HCT116 (cell line): ENCODE measurements at regions not wholly inside any gene's neighbourhood (a gene's known extent, or its start where the extent isn't known, plus 50 kb on each side); places are given as distances from the start of the nearest gene placed in this dataset.

ENCODE experiments used
- ATAC-seq: fragments of 200-7000 bp; cut with Tn5 transposase; 2 replicates; pipeline ENCODE4 v1.9.1; 2020; ENCODE audit warnings: mild to moderate bottlenecking, moderate library complexity
- BruUV-seq: library from RNA; stranded (reverse); fragments of 400-500 nt; replicated peaks from 2 replicates; lab custom pipeline; 2021; lab: Mats Ljungman, UMichigan
- CTCF ChIA-PET: fragments of 300-600 bp; sonication (Branson Sonifier 250); formaldehyde crosslinking; loops from one replicate; lab custom pipeline; 2021; ENCODE audit warnings: antibody characterized with exemption; lab: Charles Lee
- POLR2A ChIA-PET: fragments of 300-600, 350-600 bp; sonication (Branson Sonifier 250); formaldehyde crosslinking; loops from one replicate; lab custom pipeline; 2021; ENCODE audit warnings: antibody characterized with exemption; lab: Charles Lee
- RAD21 ChIA-PET, 2 experiments: fragments of 300-600 bp; sonication (Branson Sonifier 250); formaldehyde crosslinking; loops; one replicate each; lab custom pipeline; 2023; ENCODE audit warnings: low total read pairs in 2 of 2; ENCODE audit not compliant: uncharacterized antibody in 2 of 2, unreplicated experiment in 2 of 2, low non-redundant PET in 1 of 2; lab: Charles Lee
- DNase-seq: peaks from one replicate; pipeline ENCODE4 v3.0.0-alpha.2; 2010; ENCODE audit warnings: low read depth, low spot score
- H2AFZ ChIP-seq: fragments of 200-600 bp; shearing (Covaris generic), sonication (generic); 2 replicates; pipeline ENCODE4 v1.6.1; 2017; ENCODE audit warnings: low read depth, mixed run types, mixed read lengths, antibody characterized with exemption, low read length; ENCODE audit not compliant: poor library complexity, severe bottlenecking
- H3K27ac ChIP-seq: 2 replicates; pipeline ENCODE4 v1.5.1; 2012; ENCODE audit warnings: low read depth, low read length
- H3K27me3 ChIP-seq: fragments of 200-600 bp; sonication (generic); 2 replicates; pipeline ENCODE4 v1.6.1; 2016; ENCODE audit warnings: mixed run types, low read length, mixed read lengths; ENCODE audit not compliant: insufficient read depth
- H3K36me3 ChIP-seq, 2 experiments: fragments of 200-500 bp in 1 of 2; fragments of 200-600 bp in 1 of 2; sonication (Bioruptor generic) in 1 of 2; sonication (generic) in 1 of 2; 2 replicates each; pipeline versions ENCODE4 v1.5.1 to v1.6.1; 2014 to 2016; ENCODE audit warnings: low read length in 2 of 2, inconsistent platforms in 1 of 2, mixed read lengths in 1 of 2, mixed run types in 1 of 2; ENCODE audit not compliant: insufficient read depth in 2 of 2, control insufficient read depth in 1 of 2
- H3K4me1 ChIP-seq, 2 experiments: fragments of 200-600 bp in 1 of 2; sonication (generic) in 1 of 2; 2 replicates each; pipeline versions ENCODE4 v1.5.1 to v1.6.1; 2012 to 2017; ENCODE audit warnings: low read length in 2 of 2, inconsistent platforms in 1 of 2, mild to moderate bottlenecking in 1 of 2, mixed read lengths in 1 of 2, mixed run types in 1 of 2, moderate library complexity in 1 of 2; ENCODE audit not compliant: insufficient read depth in 2 of 2, control insufficient read depth in 1 of 2
- H3K4me2 ChIP-seq: fragments of 200-600 bp; sonication (generic); 2 replicates; pipeline ENCODE4 v1.6.1; 2017; ENCODE audit warnings: mixed run types, low read length, mixed read lengths
- H3K4me3 ChIP-seq, 2 experiments: fragments of 200-600 bp in 1 of 2; sonication (generic) in 1 of 2; replicated peaks in 1 of 2; 2 replicates each; pipeline ENCODE4 v1.5.1; 2011 to 2016; ENCODE audit warnings: low read length in 2 of 2, control low read depth in 1 of 2, low read depth in 1 of 2, mild to moderate bottlenecking in 1 of 2, mixed read lengths in 1 of 2, mixed run types in 1 of 2
- H3K79me2 ChIP-seq: fragments of 200-600 bp; sonication (generic); 2 replicates; pipeline ENCODE4 v1.6.1; 2017; ENCODE audit warnings: mild to moderate bottlenecking, mixed run types, low read length, moderate library complexity, mixed read lengths; ENCODE audit not compliant: insufficient read depth
- H3K9ac ChIP-seq: fragments of 200-600 bp; sonication (generic); 2 replicates; pipeline ENCODE4 v1.6.1; 2016; ENCODE audit warnings: low read length, mixed read lengths
- H3K9me2 ChIP-seq: fragments of 200-600 bp; sonication (generic), shearing (Covaris generic); 2 replicates; pipeline ENCODE4 v1.6.1; 2017; ENCODE audit warnings: mixed run types, mild to moderate bottlenecking, moderate library complexity; ENCODE audit not compliant: insufficient read depth
- H3K9me3 ChIP-seq, 2 experiments: fragments of 200-500 bp in 1 of 2; fragments of 200-600 bp in 1 of 2; sonication (Bioruptor generic) in 1 of 2; sonication (generic) in 1 of 2; 2 replicates each; pipeline ENCODE4 v1.6.1; 2014 to 2017; ENCODE audit warnings: low read length in 2 of 2, mixed read lengths in 2 of 2, inconsistent platforms in 1 of 2, low read depth in 1 of 2, mild to moderate bottlenecking in 1 of 2, mixed run types in 1 of 2, moderate library complexity in 1 of 2; ENCODE audit not compliant: control insufficient read depth in 1 of 2, insufficient read depth in 1 of 2
- H4K20me1 ChIP-seq: fragments of 200-600 bp; sonication (generic), shearing (Covaris generic); 2 replicates; pipeline ENCODE4 v1.6.1; 2017; ENCODE audit warnings: mixed run types, mild to moderate bottlenecking, moderate library complexity; ENCODE audit not compliant: insufficient read depth
- CBX3 ChIP-seq: IDR thresholded peaks from 2 replicates; pipeline ENCODE4 v1.6.1; 2012; ENCODE audit warnings: low read depth
- EGR1 ChIP-seq: IDR thresholded peaks from 2 replicates; pipeline ENCODE4 v1.6.1; 2012; ENCODE audit warnings: low read depth
- ELF1 ChIP-seq: IDR thresholded peaks from 2 replicates; pipeline ENCODE4 v1.6.1; 2012; ENCODE audit warnings: low read depth, borderline replicate concordance
- EZH2 ChIP-seq: fragments of 200-600 bp; sonication (generic); IDR thresholded peaks from 2 replicates; pipeline ENCODE4 v1.6.1; 2017; ENCODE audit warnings: antibody characterized with exemption, mixed run types
- EZH2phosphoT487 ChIP-seq: fragments of 200-600 bp; IDR thresholded peaks from 2 replicates; pipeline ENCODE4 v1.6.1; 2018; ENCODE audit warnings: antibody characterized with exemption, borderline replicate concordance
- FOSL1 ChIP-seq: IDR thresholded peaks from 2 replicates; pipeline ENCODE4 v1.6.1; 2012; ENCODE audit warnings: low read depth
- JUND ChIP-seq: IDR thresholded peaks from 2 replicates; pipeline ENCODE4 v1.6.1; 2012
- POLR2A ChIP-seq: IDR thresholded peaks from 2 replicates; pipeline ENCODE4 v1.7.0; 2011; ENCODE audit warnings: borderline replicate concordance; ENCODE audit not compliant: insufficient read depth, insufficient read length; ENCODE audit errors: extremely low read depth
- POLR2AphosphoS5 ChIP-seq: IDR thresholded peaks from 2 replicates; pipeline ENCODE4 v1.6.1; 2011; ENCODE audit warnings: mild to moderate bottlenecking, low read depth, low read length, moderate library complexity
- SIN3A ChIP-seq: IDR thresholded peaks from 2 replicates; pipeline ENCODE4 v1.6.1; 2012; ENCODE audit warnings: low read depth
- SP1 ChIP-seq: IDR thresholded peaks from 2 replicates; pipeline ENCODE4 v1.6.1; 2012; ENCODE audit warnings: low read depth
- SRF ChIP-seq: IDR thresholded peaks from 2 replicates; pipeline ENCODE4 v1.6.1; 2012; ENCODE audit warnings: low read depth
- TCF7L2 ChIP-seq: IDR thresholded peaks from 2 replicates; pipeline ENCODE4 v1.7.0; 2011; ENCODE audit warnings: borderline replicate concordance, inconsistent platforms; ENCODE audit not compliant: insufficient read depth, insufficient read length; ENCODE audit errors: extremely low read depth
- YY1 ChIP-seq: IDR thresholded peaks from 2 replicates; pipeline ENCODE4 v1.6.1; 2011; ENCODE audit warnings: low read length, low read depth, moderate library complexity, mild to moderate bottlenecking; ENCODE audit not compliant: insufficient replicate concordance; ENCODE audit errors: extremely low read depth
- ZFX ChIP-seq: fragments of 450-650 bp; IDR thresholded peaks from 2 replicates; pipeline ENCODE4 v1.6.1; 2017
- ZNF274 ChIP-seq: fragments of 200-500 bp; sonication (Bioruptor generic); IDR thresholded peaks from 2 replicates; pipeline ENCODE4 v1.6.1; 2014; ENCODE audit warnings: mild to moderate bottlenecking, low read depth, low read length, inconsistent platforms
- intact Hi-C: fragments of 100-400 bp; cut with micrococcal nuclease; formaldehyde crosslinking; loops from 2 replicates; pipeline ENCODE4 v1.10.0; 2022
- TF ChIP-seq, protein P1 (sequence below): IDR thresholded peaks from 2 replicates; pipeline ENCODE4 v1.6.1; 2011; ENCODE audit warnings: mild to moderate bottlenecking, low read length, moderate library complexity; ENCODE audit not compliant: insufficient replicate concordance; ENCODE audit errors: extremely low read depth
- TF ChIP-seq, protein P2 (sequence below): IDR thresholded peaks from 2 replicates; pipeline ENCODE4 v1.6.1; 2012
- TF ChIP-seq, protein P3 (sequence below): IDR thresholded peaks from 2 replicates; pipeline ENCODE4 v1.6.1; 2012
- TF ChIP-seq, protein P4 (sequence below), 3 experiments: fragments of 200-600 bp in 1 of 3; sonication (generic) in 1 of 3; IDR thresholded peaks in 2 of 3; conservative IDR thresholded peaks in 1 of 3; 2 replicates each; pipeline ENCODE4 v1.5.1; 2012 to 2017; ENCODE audit warnings: low read depth in 2 of 3, low read length in 2 of 3, antibody characterized with exemption in 1 of 3, borderline replicate concordance in 1 of 3, control low read depth in 1 of 3, mild to moderate bottlenecking in 1 of 3, mixed read lengths in 1 of 3, mixed run types in 1 of 3, moderate library complexity in 1 of 3; ENCODE audit not compliant: insufficient read depth in 1 of 3

DNA sequence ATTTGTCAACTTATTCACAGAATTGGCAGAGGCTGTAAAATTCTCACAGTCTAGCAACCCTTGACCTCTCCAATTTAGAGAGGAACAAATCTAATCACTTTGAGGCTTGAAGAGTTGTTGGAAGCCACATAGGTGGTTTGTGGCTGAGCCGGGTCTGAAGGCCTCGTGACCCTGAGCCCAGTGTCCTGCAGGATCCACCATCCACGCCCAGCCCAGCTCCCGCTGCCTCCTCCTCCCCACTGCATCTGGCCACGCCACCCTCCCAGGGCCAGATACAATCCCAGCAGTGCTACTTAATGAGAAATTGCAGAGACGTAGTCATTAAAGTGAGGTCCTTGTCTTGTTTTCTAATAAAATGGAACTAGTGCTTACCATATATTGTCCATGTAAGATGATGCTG lies 81.4 kb upstream of the SHH start:
- Histone ChIP-seq H3K27me3 (no peaks in the 10 kb centered on the region), H2AFZ (no peak overlapping the region), H3K4me2 (no peak overlapping the region), H3K9me3 (no peaks in the 10 kb centered on the region), H3K79me2 (no peaks in the 10 kb centered on the region), H3K9ac (no peak overlapping the region), H3K27ac (no peak overlapping the region), H4K20me1 (no peaks in the 10 kb centered on the region), H3K4me3 (no peak overlapping the region), H3K4me1 (peaks cover 14 to 24% of the 10 kb centered on the region in 2 experiments; a peak in 3 of 4 replicates)
- no TSS peak for BruUV-seq
- DNase-seq (no peak), ATAC-seq (no peak)
- RAD21 ChIA-PET = no interaction called here
- POLR2A ChIA-PET = no interaction called here
- CTCF ChIA-PET = no interaction called here
- intact Hi-C loops = no loop called here
- no peak for TF ChIP-seq ZNF274
- TF ChIP-seq FOSL1 = no peak
- TF ChIP-seq JUND = no peak
- TF ChIP-seq POLR2AphosphoS5 = no peak
- TF ChIP-seq, protein P1, sequence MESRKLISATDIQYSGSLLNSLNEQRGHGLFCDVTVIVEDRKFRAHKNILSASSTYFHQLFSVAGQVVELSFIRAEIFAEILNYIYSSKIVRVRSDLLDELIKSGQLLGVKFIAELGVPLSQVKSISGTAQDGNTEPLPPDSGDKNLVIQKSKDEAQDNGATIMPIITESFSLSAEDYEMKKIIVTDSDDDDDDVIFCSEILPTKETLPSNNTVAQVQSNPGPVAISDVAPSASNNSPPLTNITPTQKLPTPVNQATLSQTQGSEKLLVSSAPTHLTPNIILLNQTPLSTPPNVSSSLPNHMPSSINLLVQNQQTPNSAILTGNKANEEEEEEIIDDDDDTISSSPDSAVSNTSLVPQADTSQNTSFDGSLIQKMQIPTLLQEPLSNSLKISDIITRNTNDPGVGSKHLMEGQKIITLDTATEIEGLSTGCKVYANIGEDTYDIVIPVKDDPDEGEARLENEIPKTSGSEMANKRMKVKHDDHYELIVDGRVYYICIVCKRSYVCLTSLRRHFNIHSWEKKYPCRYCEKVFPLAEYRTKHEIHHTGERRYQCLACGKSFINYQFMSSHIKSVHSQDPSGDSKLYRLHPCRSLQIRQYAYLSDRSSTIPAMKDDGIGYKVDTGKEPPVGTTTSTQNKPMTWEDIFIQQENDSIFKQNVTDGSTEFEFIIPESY = no peak
- TF ChIP-seq ZFX = no peak
- no peak for TF ChIP-seq TCF7L2
- no peak for TF ChIP-seq EGR1
- TF ChIP-seq, protein P2, sequence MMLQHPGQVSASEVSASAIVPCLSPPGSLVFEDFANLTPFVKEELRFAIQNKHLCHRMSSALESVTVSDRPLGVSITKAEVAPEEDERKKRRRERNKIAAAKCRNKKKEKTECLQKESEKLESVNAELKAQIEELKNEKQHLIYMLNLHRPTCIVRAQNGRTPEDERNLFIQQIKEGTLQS = no peak
- TF ChIP-seq CBX3 = no peak
- no peak for TF ChIP-seq SP1
- TF ChIP-seq, protein P3, sequence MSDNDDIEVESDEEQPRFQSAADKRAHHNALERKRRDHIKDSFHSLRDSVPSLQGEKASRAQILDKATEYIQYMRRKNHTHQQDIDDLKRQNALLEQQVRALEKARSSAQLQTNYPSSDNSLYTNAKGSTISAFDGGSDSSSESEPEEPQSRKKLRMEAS = no peak
- TF ChIP-seq ELF1 = no peak
- TF ChIP-seq SIN3A = no peak
- TF ChIP-seq, protein P4, sequence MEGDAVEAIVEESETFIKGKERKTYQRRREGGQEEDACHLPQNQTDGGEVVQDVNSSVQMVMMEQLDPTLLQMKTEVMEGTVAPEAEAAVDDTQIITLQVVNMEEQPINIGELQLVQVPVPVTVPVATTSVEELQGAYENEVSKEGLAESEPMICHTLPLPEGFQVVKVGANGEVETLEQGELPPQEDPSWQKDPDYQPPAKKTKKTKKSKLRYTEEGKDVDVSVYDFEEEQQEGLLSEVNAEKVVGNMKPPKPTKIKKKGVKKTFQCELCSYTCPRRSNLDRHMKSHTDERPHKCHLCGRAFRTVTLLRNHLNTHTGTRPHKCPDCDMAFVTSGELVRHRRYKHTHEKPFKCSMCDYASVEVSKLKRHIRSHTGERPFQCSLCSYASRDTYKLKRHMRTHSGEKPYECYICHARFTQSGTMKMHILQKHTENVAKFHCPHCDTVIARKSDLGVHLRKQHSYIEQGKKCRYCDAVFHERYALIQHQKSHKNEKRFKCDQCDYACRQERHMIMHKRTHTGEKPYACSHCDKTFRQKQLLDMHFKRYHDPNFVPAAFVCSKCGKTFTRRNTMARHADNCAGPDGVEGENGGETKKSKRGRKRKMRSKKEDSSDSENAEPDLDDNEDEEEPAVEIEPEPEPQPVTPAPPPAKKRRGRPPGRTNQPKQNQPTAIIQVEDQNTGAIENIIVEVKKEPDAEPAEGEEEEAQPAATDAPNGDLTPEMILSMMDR (IDR thresholded peaks at IDR 0.05 in 2 of 3, conservative IDR thresholded peaks at IDR 0.05 in 1 of 3; ENCODE audit: borderline replicate concordance in 1 of 3, insufficient read depth in 1 of 3, low read depth in 2 of 3, low read length in 2 of 3) = no peak
- TF ChIP-seq POLR2A = no peak
- TF ChIP-seq YY1 = no peak
- no peak for TF ChIP-seq SRF
- TF ChIP-seq EZH2phosphoT487 = no peak
- no peak for TF ChIP-seq EZH2
- TF ChIP-seq, all 23 proteins: peak for 0
- H3K36me3 ChIP-seq = no peaks in the 10 kb centered on the region
- no peaks in the 10 kb centered on the region for H3K9me2 ChIP-seq
